IPS DF 19.7 (cell line): ENCODE measurements at regions not wholly inside any gene's neighbourhood (a gene's known extent, or its start where the extent isn't known, plus 50 kb on each side); places are given as distances from the start of the nearest gene placed in this dataset.
"Not testable (repeated sequence)": the region's sequence is repeated elsewhere in the genome, so short reads cannot be mapped to it uniquely, and the experiment has no call there.

ENCODE experiments used
- DNase-seq: peaks from one replicate; pipeline ENCODE4 v3.0.0-alpha.2; 2013; ENCODE audit warnings: low read depth, low spot score

GRCh38 chr6:49370518-49370917, 92.5 kb downstream of the MMUT start:
- no peak for DNase-seq

DNA sequence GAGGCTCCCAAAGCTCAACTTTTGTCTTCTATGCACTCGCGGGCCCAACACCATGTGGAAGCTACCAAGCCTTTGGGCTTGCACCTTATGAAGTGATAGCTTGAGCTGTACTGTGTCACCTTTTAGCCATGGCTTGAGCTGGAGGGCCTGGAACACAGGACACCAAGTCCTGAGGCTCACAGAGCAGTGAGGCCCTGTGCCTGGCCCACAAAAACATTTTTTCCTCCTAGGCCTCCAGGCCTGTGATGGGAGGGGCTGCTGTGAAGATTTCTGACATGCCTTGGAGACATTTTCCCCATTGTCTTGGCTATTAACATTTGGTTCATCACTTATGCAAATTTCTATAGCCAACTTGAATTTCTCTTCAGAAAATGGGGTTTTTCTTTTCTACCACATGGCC, 96.5 kb downstream of the MMUT start:
- no peak for DNase-seq

- no peak for DNase-seq
These were observed 114.5 kb downstream of the MMUT start for GRCh38 chr6:49348561-49348960.

- DNase-seq, result peak; percentile 96
These were observed 120.6 kb downstream of the MMUT start for GRCh38 chr6:49342410-49342809.

DNA sequence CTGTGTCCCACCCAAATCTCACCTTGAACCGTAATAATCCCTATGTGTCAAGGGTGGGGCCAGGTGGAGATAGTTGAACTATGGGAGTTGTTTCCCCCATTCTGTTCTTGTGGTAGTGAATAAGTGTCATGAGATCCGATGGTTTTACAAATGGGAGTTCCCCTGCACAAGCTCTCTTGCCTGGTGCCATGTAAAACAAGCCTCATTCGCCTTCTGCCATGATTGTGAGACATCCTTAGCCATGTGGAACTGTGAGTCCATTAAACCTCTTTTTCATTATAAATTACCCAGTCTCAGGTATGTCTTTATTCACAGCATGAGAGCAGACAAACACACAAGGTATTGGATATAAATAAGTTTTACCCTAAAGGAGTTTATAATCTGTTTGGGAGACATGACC, 121.2 kb downstream of the MMUT start:
- no peak for DNase-seq

GRCh38 chr6:49339096-49339495, 124.0 kb downstream of the MMUT start:
- DNase-seq, result peak; percentile 82

DNA sequence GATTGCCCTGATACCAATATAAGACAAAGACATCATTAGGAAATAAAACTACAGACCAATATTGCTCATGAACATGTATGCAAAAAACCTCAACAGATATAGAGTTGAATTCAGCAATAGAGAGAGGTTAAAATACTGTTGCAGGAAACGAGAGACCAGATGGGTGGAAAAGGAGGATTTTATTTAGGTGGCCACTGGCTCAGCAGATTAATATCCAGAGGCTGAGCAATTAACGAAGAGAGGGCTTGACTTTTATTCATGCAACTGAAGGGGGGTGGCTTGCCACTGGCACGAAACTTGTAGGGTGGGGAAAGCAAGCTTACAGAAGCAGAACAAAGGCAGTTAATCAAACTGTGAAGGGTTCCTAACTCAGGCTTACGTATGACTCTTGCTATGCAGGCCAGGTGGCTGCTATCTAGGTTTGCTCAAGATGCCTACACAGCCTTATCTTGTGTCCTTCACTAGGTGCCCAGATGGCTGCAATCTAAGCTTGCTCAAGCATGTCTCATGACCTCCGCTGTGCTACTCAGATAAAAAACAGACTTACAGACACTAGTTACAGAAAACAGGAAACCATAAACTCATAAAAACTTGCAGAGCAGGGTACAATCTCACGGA, 126.4 kb downstream of the MMUT start:
- DNase-seq, result no peak

DNA sequence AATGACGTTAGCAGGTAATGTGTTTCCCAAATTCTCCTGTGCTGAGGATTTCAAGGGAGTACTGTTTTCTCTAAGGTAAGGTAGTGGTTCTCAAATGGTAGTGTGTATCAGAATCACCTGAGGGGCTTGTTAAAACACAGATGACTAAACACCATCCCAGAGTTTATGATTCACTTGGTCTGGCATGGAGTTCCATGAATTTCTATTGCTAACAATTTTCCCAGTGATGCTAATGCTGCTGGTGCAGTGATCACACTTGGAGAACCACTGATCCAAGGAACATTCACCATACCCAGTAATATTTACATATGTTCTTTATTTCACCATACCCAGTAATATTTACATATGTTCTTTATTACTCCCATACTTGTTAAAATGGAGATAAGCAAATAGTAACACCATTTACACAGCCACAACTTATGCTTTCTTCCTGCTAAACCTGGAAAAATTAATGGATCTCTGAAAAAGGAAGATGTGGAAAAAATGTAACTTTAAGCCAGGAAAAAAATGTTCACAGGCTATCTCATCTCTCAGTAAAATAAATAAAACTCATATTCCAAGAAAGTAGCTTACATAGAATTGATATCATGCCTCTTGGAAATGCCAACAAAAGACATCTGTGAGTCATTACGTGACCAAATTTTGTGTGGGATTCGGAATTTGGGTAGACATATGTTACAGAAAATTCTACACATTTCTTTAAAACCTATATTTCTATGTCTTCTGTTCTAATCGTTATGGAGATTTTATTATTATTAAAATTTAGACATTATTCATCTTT, 129.5 kb downstream of the MMUT start:
- no peak for DNase-seq

GRCh38 chr6:49332781-49333180, 130.3 kb downstream of the MMUT start:
- DNase-seq, result no peak

- DNase-seq, result no peak
These were observed 133.9 kb downstream of the MMUT start for GRCh38 chr6:49329186-49329585.

DNA sequence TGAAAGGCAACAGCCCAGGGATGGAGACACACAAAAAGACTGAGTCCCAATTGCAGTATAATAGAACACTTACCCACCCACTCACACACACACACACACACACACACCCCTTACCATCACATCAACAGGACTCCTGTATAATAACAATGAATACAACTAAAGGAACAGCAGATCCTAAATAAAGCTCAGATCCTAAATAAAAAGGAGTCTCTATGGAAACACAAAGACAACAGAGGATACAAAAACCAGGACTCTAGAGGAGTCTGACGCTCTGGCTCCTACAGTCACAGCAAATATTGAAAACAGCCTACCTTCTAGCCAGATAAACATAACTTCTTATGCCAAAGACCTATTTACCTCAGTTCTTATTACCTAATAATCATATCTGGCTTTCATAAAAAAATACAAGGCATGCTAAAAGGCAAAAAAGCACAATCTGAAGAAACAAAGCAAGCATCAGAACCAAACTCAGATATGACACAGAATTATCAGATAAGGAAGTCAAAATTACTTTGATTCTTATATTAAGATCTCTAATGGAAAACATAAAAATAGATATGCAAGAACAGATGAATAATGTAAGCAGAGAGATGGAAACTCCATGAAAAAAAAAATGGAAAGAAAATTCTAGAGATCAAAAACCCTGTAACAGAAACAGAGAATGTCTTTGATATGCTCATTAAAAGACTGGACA, 134.9 kb downstream of the MMUT start:
- DNase-seq, result no peak

DNA sequence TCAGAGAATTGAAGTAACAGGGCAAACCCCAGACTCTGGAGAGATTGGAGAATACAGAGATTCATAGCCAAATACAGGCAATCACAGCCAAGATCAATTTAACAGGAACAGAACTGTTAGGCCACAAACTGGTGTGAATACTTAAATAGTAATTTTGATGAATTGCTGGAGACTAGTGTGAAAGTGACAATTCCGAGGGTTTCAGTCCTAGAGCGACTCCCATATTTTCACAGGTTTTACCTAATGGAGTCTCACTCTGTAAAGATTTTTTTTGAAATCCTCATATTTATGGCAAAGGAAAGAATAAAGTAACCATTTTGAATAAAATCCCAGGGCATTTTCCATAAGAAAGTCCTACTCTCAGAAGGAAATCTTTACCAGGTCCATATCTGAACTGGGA, 135.5 kb downstream of the MMUT start:
- no peak for DNase-seq

DNA sequence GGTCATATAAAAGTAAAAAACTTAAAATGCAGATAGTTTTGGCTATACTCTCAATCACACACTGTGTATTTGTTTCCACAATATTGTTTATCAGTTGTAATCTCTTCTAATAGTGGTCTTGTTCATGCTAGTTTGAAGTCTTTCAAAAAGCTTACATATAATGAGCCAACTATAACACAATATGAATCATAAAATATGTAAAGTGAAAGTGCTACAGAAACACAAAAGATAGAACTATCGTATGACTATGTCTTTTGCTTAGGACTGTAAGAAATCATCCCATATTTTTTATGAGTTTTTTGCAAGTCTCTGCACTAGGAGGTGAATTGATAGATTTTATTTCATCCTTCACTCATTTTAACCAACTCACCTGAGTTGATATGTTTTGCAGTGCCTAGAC, 136.0 kb downstream of the MMUT start:
- no peak for DNase-seq

DNA sequence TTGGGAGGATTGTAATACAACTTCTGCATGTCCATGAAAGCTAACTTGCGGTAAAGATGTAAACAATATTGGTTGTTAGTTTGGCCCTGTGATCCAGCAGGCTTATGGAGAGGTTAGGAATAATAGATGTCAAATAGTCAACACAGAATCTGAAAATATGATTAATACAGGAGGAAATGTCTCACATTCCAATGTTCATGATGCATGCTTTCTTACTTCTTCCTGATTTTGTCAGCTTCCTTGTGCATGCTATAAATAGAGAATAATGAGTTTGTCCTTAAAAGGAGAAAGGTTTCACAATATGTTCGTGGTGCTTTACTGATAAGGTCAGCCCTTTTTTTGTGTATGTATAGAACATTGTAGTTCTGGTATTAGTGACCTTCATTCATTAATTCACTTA, 136.7 kb downstream of the MMUT start:
- no peak for DNase-seq

- DNase-seq, result no peak
These were observed 137.2 kb downstream of the MMUT start for GRCh38 chr6:49325891-49326290.

DNA sequence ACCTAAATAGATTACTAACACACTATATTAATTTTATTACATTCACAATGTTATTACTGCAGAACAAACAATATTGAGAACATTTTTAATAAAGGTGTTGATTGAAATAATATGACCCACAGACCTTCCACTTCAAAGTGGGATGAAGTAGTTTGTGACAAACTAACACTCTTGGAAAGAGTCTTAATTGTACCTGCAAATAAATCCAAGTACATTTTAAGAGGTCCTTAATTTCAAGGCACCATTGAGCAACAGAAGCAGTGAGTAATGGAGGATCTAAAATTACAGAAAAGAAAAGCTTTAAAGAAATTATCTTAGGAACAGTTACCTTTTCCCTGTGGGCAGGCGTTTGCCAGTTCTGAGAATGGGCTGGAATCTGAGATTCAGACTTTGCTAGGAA, 140.2 kb downstream of the MMUT start:
- no peak for DNase-seq

DNA sequence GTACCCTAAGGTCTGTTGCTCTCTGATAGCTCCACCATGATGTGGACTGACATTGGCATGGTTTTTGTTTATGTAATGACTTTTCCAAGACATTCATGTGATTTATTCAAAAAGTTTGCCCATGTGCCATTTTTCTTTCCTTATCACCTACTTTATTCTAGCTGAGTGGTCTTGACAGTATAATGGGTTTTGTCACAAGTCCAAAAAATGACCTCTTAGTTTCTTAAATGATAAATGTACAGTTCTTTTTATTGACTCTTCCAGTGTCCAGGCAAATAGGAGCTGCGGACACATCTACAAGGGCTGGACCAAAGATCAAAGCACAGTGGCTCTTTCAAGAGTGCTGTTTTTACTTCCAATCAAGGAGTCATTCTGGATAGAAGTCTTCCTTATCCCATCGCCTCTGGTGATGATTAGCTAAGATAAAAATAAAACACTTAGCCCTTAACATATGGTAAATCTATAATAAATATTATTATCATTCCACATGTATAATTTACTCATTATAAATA, 141.4 kb downstream of the MMUT start:
- DNase-seq, result no peak

- DNase-seq, result no peak
These were observed 158.0 kb downstream of the MMUT start for GRCh38 chr6:49305010-49305409.

DNA sequence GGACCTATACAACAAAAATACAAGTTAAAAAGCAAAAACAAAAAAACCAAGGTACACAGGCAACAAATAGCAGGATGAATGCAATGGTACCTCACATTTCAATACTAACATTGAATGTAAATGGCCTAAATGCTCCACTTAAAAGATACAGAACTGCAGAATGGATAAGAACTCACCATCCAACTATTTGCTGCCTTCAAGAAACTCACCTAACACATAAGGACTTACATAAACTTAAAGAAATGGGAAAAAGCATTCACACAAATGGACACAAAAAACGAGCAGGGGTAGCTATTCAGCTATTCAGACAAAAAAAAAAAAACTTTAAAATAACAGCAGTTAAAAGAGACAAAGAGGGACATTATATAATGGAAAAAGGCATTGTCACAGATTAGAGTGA, 158.7 kb downstream of the MMUT start:
- DNase-seq, result not testable (repeated sequence)

GRCh38 chr6:49300911-49301310, 162.1 kb downstream of the MMUT start:
- no peak for DNase-seq

GRCh38 chr6:49300443-49300842, 162.6 kb downstream of the MMUT start:
- DNase-seq, result no peak

DNA sequence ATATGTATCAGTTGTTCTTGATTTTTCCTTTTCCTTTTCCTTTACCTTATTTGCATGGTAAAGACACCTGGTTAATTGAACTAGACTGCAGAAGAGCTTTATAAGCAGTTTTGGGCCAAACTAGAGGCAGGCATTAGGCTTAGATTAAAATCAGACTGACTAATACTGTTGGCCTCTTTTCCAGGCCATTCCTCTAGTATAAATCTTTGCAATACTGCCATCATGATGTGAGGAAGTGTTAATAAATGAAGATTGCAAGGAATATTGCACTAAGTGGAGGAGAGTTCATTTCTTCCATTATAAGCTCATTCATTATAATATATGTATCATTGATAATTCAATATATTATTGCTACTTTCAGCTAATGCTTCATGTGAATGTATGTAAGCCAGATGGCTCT, 163.8 kb downstream of the MMUT start:
- no peak for DNase-seq

- no peak for DNase-seq
These were observed 178.9 kb downstream of the MMUT start for GRCh38 chr6:49284180-49284579.
